ENCODE measurements at regions not wholly inside any gene's neighbourhood (a gene's known extent, or its start where the extent isn't known, plus 50 kb on each side); places are given as distances from the start of the nearest gene placed in this dataset.

GRCh38 chr2:122003196-122003940 is 247.9 kb downstream of the TSN start:
- Histone ChIP-seq H3K4me3 (no peak overlapping the region), H3K4me1 (replicated peaks) (no peaks in the 10 kb centered on the region), H3K36me3 (no peaks in the 10 kb centered on the region), H3K27me3 (replicated peaks) (no peaks in the 10 kb centered on the region; the same call in 1 of the 2 replicates), H3K27ac (no peak overlapping the region), H3K9me3 (replicated peaks) (no peaks in the 10 kb centered on the region)
- DNase-seq (ENCODE audit: low read depth in 1 of 2, low spot score in 2 of 2) = no peak

GRCh38 chr2:122007126-122007525 is 251.7 kb downstream of the TSN start:
- H3K27me3 ChIP-seq (replicated peaks) = no peaks in the 10 kb centered on the region; the same call in 1 of the 2 replicates
- H3K4me1 ChIP-seq (replicated peaks) = no peaks in the 10 kb centered on the region
- no peak for DNase-seq (ENCODE audit: low read depth in 1 of 2, low spot score in 2 of 2)
- H3K9me3 ChIP-seq (replicated peaks) = no peaks in the 10 kb centered on the region
- H3K4me3 ChIP-seq = no peak overlapping the region
- no peaks in the 10 kb centered on the region for H3K36me3 ChIP-seq
- H3K27ac ChIP-seq = no peak overlapping the region

- H3K27me3 ChIP-seq (replicated peaks) = no peaks in the 10 kb centered on the region; the same call in 1 of the 2 replicates
- H3K9me3 ChIP-seq (replicated peaks) = no peaks in the 10 kb centered on the region
- no peak for DNase-seq (ENCODE audit: low read depth in 1 of 2, low spot score in 2 of 2)
- no peaks in the 10 kb centered on the region for H3K4me1 ChIP-seq (replicated peaks)
- no peak overlapping the region for H3K27ac ChIP-seq
- no peak overlapping the region for H3K4me3 ChIP-seq
- H3K36me3 ChIP-seq = no peaks in the 10 kb centered on the region
Observed at GRCh38 chr2:122007577-122007976, 252.1 kb downstream of the TSN start.

GRCh38 chr2:122009561-122009960 is 254.1 kb downstream of the TSN start:
- no peak for DNase-seq (ENCODE audit: low read depth in 1 of 2, low spot score in 2 of 2)
- H3K9me3 ChIP-seq (replicated peaks) = no peaks in the 10 kb centered on the region
- H3K36me3 ChIP-seq = no peaks in the 10 kb centered on the region
- no peak overlapping the region for H3K4me3 ChIP-seq
- no peaks in the 10 kb centered on the region for H3K27me3 ChIP-seq (replicated peaks)
- no peaks in the 10 kb centered on the region for H3K4me1 ChIP-seq (replicated peaks)
- H3K27ac ChIP-seq = no peak overlapping the region

- H3K4me3 ChIP-seq = no peak overlapping the region
- no peaks in the 10 kb centered on the region for H3K9me3 ChIP-seq (replicated peaks)
- H3K27ac ChIP-seq = no peak overlapping the region
- H3K4me1 ChIP-seq (replicated peaks) = no peaks in the 10 kb centered on the region
- no peaks in the 10 kb centered on the region for H3K36me3 ChIP-seq
- no peak for DNase-seq (ENCODE audit: low read depth in 1 of 2, low spot score in 2 of 2)
- no peaks in the 10 kb centered on the region for H3K27me3 ChIP-seq (replicated peaks)
Observed at GRCh38 chr2:122011493-122012270, 256.2 kb downstream of the TSN start.

- H3K4me1 ChIP-seq (replicated peaks) = no peaks in the 10 kb centered on the region
- no peak for DNase-seq (ENCODE audit: low read depth in 1 of 2, low spot score in 2 of 2)
- H3K36me3 ChIP-seq = no peaks in the 10 kb centered on the region
- H3K27me3 ChIP-seq (replicated peaks) = no peaks in the 10 kb centered on the region
- no peak overlapping the region for H3K27ac ChIP-seq
- no peak overlapping the region for H3K4me3 ChIP-seq
- H3K9me3 ChIP-seq (replicated peaks) = no peaks in the 10 kb centered on the region
Observed at GRCh38 chr2:122018736-122019135, 263.3 kb downstream of the TSN start.

GRCh38 chr2:122019724-122020123 is 264.3 kb downstream of the TSN start:
- H3K27me3 ChIP-seq (replicated peaks) = no peaks in the 10 kb centered on the region
- no peak overlapping the region for H3K27ac ChIP-seq
- H3K9me3 ChIP-seq (replicated peaks) = no peaks in the 10 kb centered on the region
- H3K4me3 ChIP-seq = no peak overlapping the region
- no peaks in the 10 kb centered on the region for H3K36me3 ChIP-seq
- no peaks in the 10 kb centered on the region for H3K4me1 ChIP-seq (replicated peaks)
- no peak for DNase-seq (ENCODE audit: low read depth in 1 of 2, low spot score in 2 of 2)

- Histone ChIP-seq H3K9me3 (replicated peaks) (no peaks in the 10 kb centered on the region), H3K36me3 (no peaks in the 10 kb centered on the region), H3K27me3 (replicated peaks) (no peaks in the 10 kb centered on the region), H3K4me3 (no peak overlapping the region), H3K4me1 (replicated peaks) (no peaks in the 10 kb centered on the region), H3K27ac (no peak overlapping the region)
- DNase-seq (ENCODE audit: low read depth in 1 of 2, low spot score in 2 of 2) = no peak
Observed at GRCh38 chr2:122020377-122020776, 264.9 kb downstream of the TSN start.

- no peak overlapping the region for H3K27ac ChIP-seq
- no peak for DNase-seq (ENCODE audit: low read depth in 1 of 2, low spot score in 2 of 2)
- no peaks in the 10 kb centered on the region for H3K36me3 ChIP-seq
Observed at GRCh38 chr2:122021941-122022340, 266.5 kb downstream of the TSN start.

GRCh38 chr2:122022531-122022930 is 267.1 kb downstream of the TSN start:
- Histone ChIP-seq H3K9me3 (replicated peaks) (no peaks in the 10 kb centered on the region), H3K27ac (no peak overlapping the region), H3K36me3 (no peaks in the 10 kb centered on the region), H3K27me3 (replicated peaks) (no peaks in the 10 kb centered on the region), H3K4me3 (no peak overlapping the region), H3K4me1 (replicated peaks) (peaks cover under 1% of the 10 kb centered on the region; the same call in 1 of the 2 replicates)
- DNase-seq (ENCODE audit: low read depth in 1 of 2, low spot score in 2 of 2) = no peak

More at GRCh38 chr2:122021941-122022340, 266.5 kb downstream of the TSN start:
- Histone ChIP-seq H3K9me3 (replicated peaks) (no peaks in the 10 kb centered on the region), H3K4me1 (replicated peaks) (no peaks in the 10 kb centered on the region), H3K4me3 (no peak overlapping the region), H3K27me3 (replicated peaks) (no peaks in the 10 kb centered on the region)

- Histone ChIP-seq H3K27me3 (replicated peaks) (no peaks in the 10 kb centered on the region), H3K36me3 (no peaks in the 10 kb centered on the region), H3K9me3 (replicated peaks) (no peaks in the 10 kb centered on the region), H3K4me3 (no peak overlapping the region), H3K4me1 (replicated peaks) (peaks cover 8% of the 10 kb centered on the region), H3K27ac (no peak overlapping the region)
- no peak for DNase-seq (ENCODE audit: low read depth in 1 of 2, low spot score in 2 of 2)
Observed at GRCh38 chr2:122023059-122023864, 267.8 kb downstream of the TSN start.

GRCh38 chr2:122027510-122028217 is 272.2 kb downstream of the TSN start:
- H3K27ac ChIP-seq = no peak overlapping the region
- H3K27me3 ChIP-seq (replicated peaks) = no peaks in the 10 kb centered on the region
- H3K4me1 ChIP-seq (replicated peaks) = peaks cover 13% of the 10 kb centered on the region
- no peak overlapping the region for H3K4me3 ChIP-seq
- DNase-seq (ENCODE audit: low read depth in 1 of 2, low spot score in 2 of 2) = no peak
- H3K36me3 ChIP-seq = no peaks in the 10 kb centered on the region
- H3K9me3 ChIP-seq (replicated peaks) = no peaks in the 10 kb centered on the region

GRCh38 chr2:122028371-122029100 is 273.1 kb downstream of the TSN start:
- Histone ChIP-seq H3K4me3 (no peak overlapping the region), H3K27me3 (replicated peaks) (no peaks in the 10 kb centered on the region), H3K36me3 (no peaks in the 10 kb centered on the region), H3K27ac (no peak overlapping the region), H3K9me3 (replicated peaks) (no peaks in the 10 kb centered on the region), H3K4me1 (replicated peaks) (peaks cover 13% of the 10 kb centered on the region)
- DNase-seq (ENCODE audit: low read depth in 1 of 2, low spot score in 2 of 2) = peak in 1 of 2 experiments; percentile 30

Data from SJSA1 (cell line).